GM19455 (cell line): ENCODE measurements at regions not wholly inside any gene's neighbourhood (a gene's known extent, or its start where the extent isn't known, plus 50 kb on each side); places are given as distances from the start of the nearest gene placed in this dataset.
"Not testable (repeated sequence)": the region's sequence is repeated elsewhere in the genome, so short reads cannot be mapped to it uniquely, and the experiment has no call there.

ENCODE experiments used
- ATAC-seq: cut with Tn5 transposase; IDR thresholded peaks from one replicate; pipeline ENCODE4 v1.9.1; 2021; ENCODE audit not compliant: unreplicated experiment

DNA sequence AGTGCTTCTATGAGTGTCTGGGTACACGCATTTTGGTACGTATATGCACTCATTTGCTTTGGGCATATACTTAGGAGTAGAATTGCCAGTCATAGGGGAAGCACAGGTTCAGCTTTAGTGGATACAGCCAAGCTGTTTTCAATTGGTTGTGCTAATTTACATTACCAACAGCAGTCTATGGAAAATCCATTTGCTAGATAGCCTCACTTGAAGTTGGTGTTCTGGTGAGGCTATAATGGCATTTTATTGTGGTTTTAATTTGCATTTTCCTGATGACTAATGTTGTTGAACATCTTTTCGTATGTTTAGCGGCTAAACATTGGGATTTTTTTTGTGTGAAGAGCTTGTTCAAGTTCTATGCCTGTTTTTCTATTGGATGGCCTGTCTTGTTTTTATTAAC lies 76.8 kb upstream of the ANKH start:
- ATAC-seq = no peak

DNA sequence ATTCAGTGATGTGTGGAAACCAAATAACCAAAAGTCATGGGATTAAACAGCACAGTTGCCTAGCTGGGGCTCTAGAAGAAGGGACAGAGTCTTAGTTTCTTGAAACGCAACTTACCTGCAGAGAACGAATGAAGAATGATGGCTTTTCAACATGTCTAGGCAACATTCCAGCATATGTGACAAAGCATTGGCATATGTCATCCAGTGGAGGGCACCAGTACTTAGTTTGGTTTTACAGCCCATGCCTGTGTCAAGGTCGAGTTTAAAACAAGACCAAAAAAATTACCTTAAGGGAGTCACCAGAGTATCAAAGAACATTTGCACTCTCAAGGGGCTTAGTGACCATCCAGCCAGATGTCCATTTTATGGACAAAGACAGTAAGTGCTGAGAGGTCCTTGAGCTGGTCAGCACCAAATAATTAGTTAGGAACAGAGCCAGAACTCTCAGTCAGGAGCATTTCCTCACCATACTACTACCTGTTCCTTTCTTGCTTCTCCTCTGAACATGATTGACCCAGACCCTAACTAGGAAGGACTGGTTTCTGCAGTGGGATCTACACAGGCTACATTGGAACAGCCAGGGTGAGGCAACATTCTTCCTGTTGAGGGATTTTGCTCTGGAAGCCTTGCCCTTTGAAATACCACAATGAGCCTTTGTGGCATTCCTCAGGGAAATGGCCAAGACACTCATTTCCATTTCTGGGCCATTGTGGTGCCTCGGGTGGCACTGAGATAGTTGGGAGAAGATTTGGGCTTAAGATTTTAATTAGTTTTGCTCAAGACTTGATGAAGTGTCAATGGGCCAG lies 75.4 kb upstream of the ANKH start:
- ATAC-seq = no peak

DNA sequence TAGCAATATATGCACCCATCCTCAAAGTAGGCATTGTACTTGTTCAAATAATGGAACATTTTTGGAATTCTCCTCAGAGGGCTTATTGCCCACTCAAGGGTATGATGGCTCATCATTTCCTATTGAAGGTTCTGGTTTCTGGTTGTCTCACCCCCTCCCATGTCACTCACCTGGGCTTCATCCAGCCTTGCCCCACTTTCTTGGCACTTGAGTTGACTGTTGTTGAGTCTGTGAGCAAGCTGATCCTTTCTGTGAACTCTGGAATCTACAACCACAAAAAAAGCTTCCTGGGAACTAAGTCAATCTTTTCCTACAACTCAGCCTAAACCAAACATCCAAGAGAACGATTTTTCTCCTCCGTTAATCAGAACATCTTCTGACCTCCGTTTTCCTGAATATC lies 73.9 kb upstream of the ANKH start:
- ATAC-seq = no peak

DNA sequence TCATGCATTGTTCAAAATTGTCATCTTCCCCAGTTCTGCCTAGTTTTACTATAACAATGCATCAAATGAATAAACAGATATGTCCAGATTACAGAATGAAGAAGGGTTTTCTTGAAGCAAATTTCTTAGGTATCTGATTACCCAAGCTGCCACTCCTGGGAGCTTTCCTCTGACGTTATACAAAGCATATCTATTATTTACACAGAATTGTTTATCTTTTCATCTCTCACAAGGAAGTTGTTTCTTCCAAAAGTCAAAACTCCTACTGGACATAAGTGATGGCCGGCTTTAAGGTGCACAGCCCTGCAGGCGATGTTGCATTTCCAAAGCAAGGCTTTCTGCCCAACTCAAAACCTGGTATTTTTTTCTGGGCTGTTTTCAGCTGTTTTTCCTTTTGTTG lies 73.4 kb upstream of the ANKH start:
- no peak for ATAC-seq

- ATAC-seq = no peak
Measured at GRCh38 chr5:14944350-14944739, 72.8 kb upstream of the ANKH start.

- no peak for ATAC-seq
Measured at GRCh38 chr5:14942212-14942611, 70.6 kb upstream of the ANKH start.

- ATAC-seq = no peak
Measured at GRCh38 chr5:14937254-14937653, 65.7 kb upstream of the ANKH start.

- ATAC-seq = no peak
Measured at GRCh38 chr5:14936588-14936987, 65.0 kb upstream of the ANKH start.

DNA sequence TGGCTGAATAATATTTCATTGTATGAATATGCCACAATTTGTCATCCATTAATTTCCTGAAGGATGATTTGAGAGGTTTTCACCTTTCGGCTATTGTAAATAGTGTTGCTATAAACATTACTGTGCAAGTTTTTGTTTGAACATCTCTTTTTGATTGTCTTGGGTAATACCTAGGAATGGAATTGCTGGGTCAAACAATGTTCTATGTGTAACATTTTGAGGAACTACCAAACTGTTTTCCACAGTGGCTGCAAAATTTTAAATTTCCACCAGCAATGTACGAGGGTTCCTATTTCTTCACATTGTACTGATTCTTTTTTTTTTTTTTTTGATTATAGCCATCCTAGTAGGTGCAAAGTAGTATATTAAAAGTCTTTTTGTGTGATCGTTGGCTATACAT lies 63.8 kb upstream of the ANKH start:
- ATAC-seq = no peak

DNA sequence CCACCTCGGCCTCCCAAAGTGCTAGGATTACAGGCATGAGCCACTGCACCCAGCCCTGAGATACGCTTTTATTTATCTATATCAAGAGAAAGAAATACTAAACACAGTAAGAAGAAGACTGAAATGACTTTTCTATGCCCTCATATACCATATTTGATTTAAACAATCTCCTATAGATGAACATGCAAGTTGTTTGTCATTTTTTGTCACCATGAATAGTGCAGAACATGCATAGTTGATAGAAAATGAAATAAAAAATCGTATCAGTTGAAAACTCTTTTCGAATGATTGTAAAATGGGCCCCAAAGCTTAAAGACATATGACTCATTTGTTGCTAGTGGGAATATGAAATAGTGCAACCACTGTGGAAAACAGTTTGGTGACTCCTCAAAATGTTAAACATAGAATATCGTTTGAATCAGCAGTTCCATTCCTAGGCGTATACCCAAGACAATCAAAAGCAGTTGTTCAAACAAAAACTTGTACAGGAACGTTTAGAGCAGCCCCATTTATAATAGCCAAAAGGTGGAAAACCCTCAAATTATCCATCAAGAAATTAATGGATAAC lies 61.4 kb upstream of the ANKH start:
- no peak for ATAC-seq

DNA sequence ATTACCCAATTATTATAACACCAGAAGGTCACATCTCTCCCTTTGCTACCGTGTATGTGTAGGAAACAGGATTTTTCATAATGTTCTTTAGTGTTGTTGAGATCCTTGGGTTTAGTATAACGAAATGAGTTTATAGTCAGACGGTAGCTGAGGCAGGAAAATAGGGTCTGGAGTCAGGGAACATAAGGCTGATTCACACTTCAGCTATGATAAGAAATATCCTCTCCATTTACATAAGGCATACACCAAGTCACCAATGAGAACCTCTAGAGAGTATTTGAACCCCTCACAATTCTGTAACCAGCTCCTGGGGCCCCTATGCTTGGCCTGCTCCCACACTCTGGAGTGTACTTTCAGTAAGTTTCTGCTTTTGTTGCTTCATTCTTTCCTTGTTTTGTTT lies 58.9 kb upstream of the ANKH start:
- ATAC-seq = no peak

DNA sequence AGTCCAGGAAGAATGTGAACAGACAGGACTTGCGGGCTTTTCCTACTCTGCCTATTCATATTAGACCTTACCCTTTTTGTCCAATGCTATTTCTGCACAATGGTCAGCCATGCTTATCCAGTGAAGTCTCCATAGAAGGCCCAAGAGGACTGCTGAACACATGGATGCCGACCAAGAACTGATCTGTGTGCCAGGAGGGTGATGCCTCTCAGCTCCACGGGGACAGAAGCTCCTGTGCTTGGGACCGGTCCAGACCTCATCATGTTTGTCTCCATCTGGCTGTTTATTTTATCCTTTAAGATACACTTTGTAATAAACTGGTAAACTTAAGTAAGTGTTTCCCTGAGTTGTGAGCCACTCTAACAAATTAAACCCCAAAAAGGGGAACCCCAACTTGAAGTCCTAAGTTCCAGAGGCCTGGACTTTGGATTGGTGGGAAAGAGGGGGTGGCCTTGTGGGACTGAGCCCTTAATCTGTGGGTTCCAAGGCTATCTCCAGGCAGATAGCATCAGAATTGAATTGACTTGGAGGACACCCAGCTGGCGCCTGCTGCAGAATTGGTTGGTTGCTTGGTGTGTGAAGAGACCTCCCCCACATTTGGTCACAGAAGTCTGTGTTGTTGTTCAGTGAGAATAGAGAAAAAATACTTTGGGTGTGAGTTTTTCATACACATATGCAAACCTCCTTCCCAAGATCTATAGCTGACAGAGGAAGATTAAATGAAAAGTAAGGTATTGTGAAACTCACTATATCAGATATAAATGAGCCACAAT lies 57.9 kb upstream of the ANKH start:
- ATAC-seq = no peak

- no peak for ATAC-seq
Measured at GRCh38 chr5:14928661-14929060, 57.1 kb upstream of the ANKH start.

- no peak for ATAC-seq
Measured at GRCh38 chr5:14925326-14925725, 53.7 kb upstream of the ANKH start.

DNA sequence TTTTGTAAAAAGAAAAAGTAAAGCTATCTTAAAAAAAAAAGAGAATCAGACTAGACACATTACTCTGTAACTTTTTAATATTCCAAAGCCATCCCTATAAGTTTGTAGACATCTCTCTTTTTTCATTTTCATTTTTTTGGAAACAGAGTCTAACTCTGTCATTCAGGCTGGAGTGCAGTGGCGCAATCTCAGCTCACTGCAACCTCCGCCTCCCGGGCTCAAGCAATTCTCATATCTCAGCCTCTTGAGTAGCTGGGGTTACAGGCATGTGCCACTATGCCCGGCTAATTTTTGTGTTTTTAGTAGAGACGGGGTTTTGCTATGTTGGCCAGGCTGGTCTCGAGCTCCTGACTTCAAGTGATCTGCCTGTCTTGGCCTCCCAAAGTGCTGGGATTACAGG lies 51.4 kb upstream of the ANKH start:
- ATAC-seq = not testable (repeated sequence)

- ATAC-seq = no peak
Measured at GRCh38 chr5:14922456-14922855, 50.9 kb upstream of the ANKH start.
